GM12892 (cell line): ENCODE measurements at regions not wholly inside any gene's neighbourhood (a gene's known extent, or its start where the extent isn't known, plus 50 kb on each side); places are given as distances from the start of the nearest gene placed in this dataset.

Experiments used
- POLR2A ChIP-seq: IDR thresholded peaks from 2 replicates; pipeline ENCODE4 v1.6.1; 2011; ENCODE audit warnings: low read depth, low read length, control low read depth
- POLR2AphosphoS5 ChIP-seq: IDR thresholded peaks from 2 replicates; pipeline ENCODE4 v1.6.1; 2011; ENCODE audit warnings: low read depth, low read length, control low read depth
- TAF1 ChIP-seq: IDR thresholded peaks from 2 replicates; pipeline ENCODE4 v1.6.1; 2011; ENCODE audit warnings: low read depth, mild to moderate bottlenecking, control low read depth, low read length, borderline replicate concordance

- no peak for TF ChIP-seq TAF1
- TF ChIP-seq POLR2A: no peak
- TF ChIP-seq POLR2AphosphoS5: no peak
These were observed 568.3 kb upstream of the MEX3C start for GRCh38 chr18:51765606-51766360.
